HAP-1 (cell line): ENCODE measurements at regions not wholly inside any gene's neighbourhood (a gene's known extent, or its start where the extent isn't known, plus 50 kb on each side); places are given as distances from the start of the nearest gene placed in this dataset.
"Not testable (repeated sequence)": the region's sequence is repeated elsewhere in the genome, so short reads cannot be mapped to it uniquely, and the experiment has no call there.

ENCODE experiments used
- DNase-seq, 2 experiments: peaks; one replicate each; pipeline ENCODE4 v3.0.0-alpha.2; 2016 to 2020; ENCODE audit warnings: low spot score in 2 of 2
- H3K27me3 ChIP-seq: fragments of 250-450 bp; sonication (Bioruptor Pico); 2 replicates; pipeline ENCODE4 v1.5.1; 2020; ENCODE audit warnings: low read depth, mild to moderate bottlenecking, moderate library complexity
- H3K36me3 ChIP-seq: fragments of 250-450 bp; sonication (Bioruptor Pico); replicated peaks from 2 replicates; pipeline ENCODE4 v1.5.1; 2020; ENCODE audit warnings: mild to moderate bottlenecking
- H3K4me1 ChIP-seq: fragments of 250-450 bp; sonication (Bioruptor Pico); 2 replicates; pipeline ENCODE4 v1.5.1; 2020; ENCODE audit warnings: mild to moderate bottlenecking
- H3K4me3 ChIP-seq: fragments of 250-450 bp; sonication (Bioruptor Pico); 2 replicates; pipeline ENCODE4 v1.5.1; 2020; ENCODE audit warnings: mild to moderate bottlenecking, moderate library complexity
- H3K9me3 ChIP-seq: fragments of 250-450 bp; sonication (Bioruptor Pico); 2 replicates; pipeline ENCODE4 v1.5.1; 2020; ENCODE audit warnings: mild to moderate bottlenecking, moderate library complexity
- in situ Hi-C: fragments of 300-500 bp; cut with MboI; formaldehyde crosslinking; loops from 3 replicates; pipeline ENCODE4 v1.14.3; 2020; ENCODE audit warnings: low sequenced_read_pairs, inconsistent platforms, mixed read lengths

DNA sequence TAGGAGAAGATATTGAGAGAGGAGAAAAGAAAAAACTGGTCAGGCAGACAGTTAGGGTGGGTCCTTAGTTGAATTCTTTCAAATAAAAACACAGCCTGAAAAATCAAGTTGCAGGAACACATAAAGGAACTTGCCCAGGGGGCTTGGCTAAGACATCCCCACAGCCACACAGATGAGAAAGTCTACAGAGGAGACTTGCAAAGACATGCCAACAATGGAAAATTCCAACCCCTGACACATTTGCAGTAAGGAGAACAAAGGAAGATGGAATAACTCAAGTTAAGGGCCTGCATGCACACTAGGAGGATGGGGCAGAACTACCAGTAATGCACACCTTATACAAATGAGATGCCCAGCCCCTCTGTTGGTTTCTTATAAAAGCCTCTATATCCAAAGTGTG is 197.6 kb downstream of the CPXCR1 start:
- DNase-seq: peak; percentile 42 to 58
- in situ Hi-C loops: no loop called here
- no peak overlapping the region for H3K4me3 ChIP-seq
- H3K4me1 ChIP-seq: peaks cover 61% of the 10 kb centered on the region
- H3K36me3 ChIP-seq: no peaks in the 10 kb centered on the region
- H3K9me3 ChIP-seq: no peaks in the 10 kb centered on the region; the same call in 1 of the 2 replicates
- no peaks in the 10 kb centered on the region for H3K27me3 ChIP-seq

DNA sequence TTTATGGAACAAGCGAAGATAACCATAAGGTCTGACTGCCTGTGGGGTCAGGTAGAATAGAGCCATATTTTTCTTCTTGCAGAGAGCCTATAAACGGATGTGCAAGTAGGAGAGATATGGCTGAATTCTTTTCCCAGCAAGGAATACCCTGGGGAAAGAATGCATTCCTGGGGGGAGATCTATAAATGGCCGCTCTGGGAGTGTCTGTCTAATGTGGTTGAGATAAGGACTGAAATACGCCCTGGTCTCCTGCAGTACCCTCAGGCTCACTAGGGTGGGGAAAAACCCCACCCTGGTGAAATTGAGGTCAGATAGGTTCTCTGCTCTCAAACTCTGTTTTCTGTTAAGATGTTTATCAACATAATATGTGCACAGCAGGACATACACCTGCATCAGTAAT is 209.0 kb downstream of the CPXCR1 start:
- DNase-seq, H3K27me3 ChIP-seq, H3K9me3 ChIP-seq, H3K4me3 ChIP-seq, H3K36me3 ChIP-seq, H3K4me1 ChIP-seq, in situ Hi-C loops: not testable (repeated sequence)

DNA sequence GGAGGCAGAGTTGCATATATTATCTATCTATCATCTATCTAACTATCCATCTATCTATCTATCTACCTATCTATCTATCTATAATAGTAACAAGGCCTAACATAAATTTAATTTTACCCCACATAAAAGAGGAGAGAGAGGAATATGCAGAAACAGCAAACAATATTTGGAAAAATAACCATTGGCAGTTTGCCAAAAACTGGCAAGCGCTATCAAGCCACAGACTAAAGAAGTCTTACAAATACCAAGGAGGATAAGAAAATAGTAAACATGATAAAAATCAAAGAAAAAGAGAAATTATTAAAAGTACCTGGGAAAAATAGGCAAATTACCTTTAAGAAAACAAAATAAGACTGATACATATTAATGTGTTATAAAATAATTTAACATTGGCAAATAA is 230.8 kb downstream of the CPXCR1 start:
- Histone ChIP-seq H3K4me3 (no peak overlapping the region), H3K27me3 (no peaks in the 10 kb centered on the region), H3K9me3 (no peaks in the 10 kb centered on the region), H3K36me3 (no peaks in the 10 kb centered on the region), H3K4me1 (peaks cover 11% of the 10 kb centered on the region)
- no peak for DNase-seq
- in situ Hi-C loops: no loop called here

DNA sequence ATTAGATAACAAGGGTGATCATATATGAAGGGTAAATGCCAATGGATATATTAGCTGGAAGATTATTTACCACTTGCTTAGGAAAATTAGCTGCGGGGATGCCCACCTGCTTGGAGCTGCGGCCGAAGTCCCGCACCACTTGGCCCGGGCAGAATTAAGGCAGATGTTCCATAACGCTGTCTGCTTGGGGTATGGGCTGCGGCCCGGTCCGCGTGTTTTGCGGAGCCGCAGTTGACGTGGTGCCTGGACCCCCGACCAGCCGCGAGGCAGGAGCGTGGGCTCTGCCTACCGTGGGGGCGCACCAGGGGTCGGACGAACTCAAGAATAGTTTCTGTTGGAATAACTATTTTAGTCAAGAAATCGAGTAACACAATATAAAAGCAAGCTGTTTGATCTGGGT is 235.2 kb downstream of the CPXCR1 start:
- Histone ChIP-seq H3K36me3 (no peaks in the 10 kb centered on the region), H3K9me3 (no peaks in the 10 kb centered on the region), H3K4me3 (no peak overlapping the region), H3K27me3 (no peaks in the 10 kb centered on the region), H3K4me1 (peaks cover 34% of the 10 kb centered on the region)
- in situ Hi-C loops: no loop called here
- no peak for DNase-seq

DNA sequence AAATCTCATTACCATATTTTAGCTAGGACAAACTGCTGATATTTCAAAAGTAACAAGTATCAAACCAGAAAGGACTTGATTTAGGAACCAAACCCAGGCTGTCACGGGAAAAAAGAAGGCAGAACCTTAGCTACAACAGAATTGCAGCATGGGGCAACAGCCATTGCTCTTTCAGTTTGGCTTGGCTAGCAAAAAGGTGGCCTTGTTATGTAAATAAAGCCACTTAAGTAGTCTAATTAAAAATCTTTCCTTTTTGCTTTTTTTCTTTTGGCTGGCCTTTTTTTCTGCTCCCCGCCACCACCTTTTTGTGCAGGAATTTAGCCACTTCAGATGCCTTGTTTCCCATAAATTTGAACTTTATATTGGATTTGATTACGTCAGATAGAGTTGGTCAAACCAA is 235.9 kb downstream of the CPXCR1 start:
- Histone ChIP-seq H3K4me3 (no peak overlapping the region), H3K36me3 (no peaks in the 10 kb centered on the region), H3K9me3 (no peaks in the 10 kb centered on the region), H3K27me3 (no peaks in the 10 kb centered on the region), H3K4me1 (peaks cover 39% of the 10 kb centered on the region)
- peak; percentile 64 to 85 for DNase-seq
- in situ Hi-C loops: no loop called here

DNA sequence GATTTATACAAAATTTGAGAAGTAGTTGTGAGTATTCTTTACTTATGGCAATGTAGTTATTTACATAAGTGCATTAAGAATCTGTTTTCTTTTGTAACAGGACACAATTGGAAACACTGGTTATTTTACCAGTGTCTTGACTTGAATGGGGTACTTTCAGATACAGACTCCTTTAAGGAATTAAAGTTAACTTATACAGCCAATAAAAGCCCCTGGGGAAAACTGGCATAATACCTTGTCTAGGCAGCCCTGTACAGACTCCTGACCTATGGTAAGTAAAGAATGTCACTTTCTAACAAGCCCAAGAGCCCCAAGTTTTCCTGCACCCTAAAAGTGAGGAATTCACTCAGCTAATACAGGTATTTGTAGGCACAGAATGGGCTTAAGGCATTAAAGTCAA is 241.8 kb downstream of the CPXCR1 start:
- in situ Hi-C loops: no loop called here
- Histone ChIP-seq H3K4me1 (peaks cover 65% of the 10 kb centered on the region), H3K36me3 (no peaks in the 10 kb centered on the region), H3K9me3 (no peaks in the 10 kb centered on the region), H3K4me3 (no peak overlapping the region), H3K27me3 (no peaks in the 10 kb centered on the region)
- DNase-seq: peak; percentile 58 to 78

DNA sequence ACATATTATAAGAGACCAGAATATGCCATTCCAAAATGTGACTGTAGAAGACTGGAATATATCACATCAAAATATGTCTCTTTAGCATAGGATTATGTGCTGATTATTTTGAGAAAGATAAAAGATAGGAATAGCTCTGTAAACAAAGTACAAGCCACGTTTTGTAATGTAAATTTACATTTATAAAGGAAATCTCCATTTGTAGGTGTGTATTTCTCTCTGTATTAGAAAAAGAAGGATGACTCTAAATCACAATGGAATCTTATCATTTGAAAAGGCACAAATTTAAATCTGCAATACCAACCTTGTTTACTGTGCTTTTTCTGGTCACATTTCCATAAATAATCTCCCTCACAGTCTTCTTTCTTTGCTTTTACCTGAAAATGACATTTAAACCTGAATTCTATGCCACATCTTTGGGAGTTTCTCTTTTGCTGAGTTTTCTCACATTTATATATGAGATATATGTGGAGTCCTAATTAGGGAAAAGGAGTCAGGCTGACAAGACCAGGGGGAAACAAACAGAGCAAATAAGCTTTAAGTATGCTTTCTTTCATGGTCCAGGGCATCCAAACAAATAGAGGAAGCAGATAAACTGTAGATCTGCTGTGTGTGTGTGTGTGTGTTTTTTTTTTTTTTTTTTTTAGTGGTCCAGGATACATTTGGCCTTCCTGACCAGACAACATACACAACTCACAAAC is 244.0 kb downstream of the CPXCR1 start:
- H3K36me3 ChIP-seq: no peaks in the 10 kb centered on the region
- DNase-seq: peak in 1 of 2 experiments; percentile 83
- no peaks in the 10 kb centered on the region for H3K27me3 ChIP-seq
- in situ Hi-C loops: no loop called here
- H3K4me1 ChIP-seq: peaks cover 50% of the 10 kb centered on the region
- H3K9me3 ChIP-seq: no peaks in the 10 kb centered on the region
- no peak overlapping the region for H3K4me3 ChIP-seq

DNA sequence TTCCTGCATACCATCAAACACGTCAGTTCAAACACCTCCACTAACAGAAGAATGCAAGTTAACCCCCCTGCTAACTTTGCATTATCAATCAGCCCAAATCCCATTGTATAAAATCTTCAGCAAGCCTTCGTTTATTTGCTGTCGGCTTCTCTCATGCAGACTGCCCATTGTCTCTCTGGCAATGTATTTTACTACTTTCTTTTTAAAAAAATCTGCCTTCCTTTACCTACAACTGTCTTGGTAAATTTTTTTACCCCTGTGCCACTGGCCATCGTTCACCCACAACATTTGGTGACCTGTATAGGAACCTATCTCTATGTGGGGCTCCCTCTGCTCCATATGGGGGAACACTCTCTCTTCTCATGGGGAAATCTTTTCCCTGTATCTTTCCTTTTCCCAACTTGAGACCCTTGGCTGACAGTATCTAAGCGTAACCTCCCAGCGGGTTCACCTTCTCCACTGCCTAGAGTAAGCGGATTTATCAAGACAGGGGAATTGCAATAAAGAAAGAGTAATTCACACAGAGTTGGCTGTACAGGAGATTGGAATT is 244.6 kb downstream of the CPXCR1 start:
- Histone ChIP-seq H3K4me3 (no peak overlapping the region), H3K9me3 (no peaks in the 10 kb centered on the region), H3K36me3 (no peaks in the 10 kb centered on the region), H3K27me3 (no peaks in the 10 kb centered on the region), H3K4me1 (peaks cover 50% of the 10 kb centered on the region)
- in situ Hi-C loops: no loop called here
- peak in 1 of 2 experiments; percentile 21 for DNase-seq

DNA sequence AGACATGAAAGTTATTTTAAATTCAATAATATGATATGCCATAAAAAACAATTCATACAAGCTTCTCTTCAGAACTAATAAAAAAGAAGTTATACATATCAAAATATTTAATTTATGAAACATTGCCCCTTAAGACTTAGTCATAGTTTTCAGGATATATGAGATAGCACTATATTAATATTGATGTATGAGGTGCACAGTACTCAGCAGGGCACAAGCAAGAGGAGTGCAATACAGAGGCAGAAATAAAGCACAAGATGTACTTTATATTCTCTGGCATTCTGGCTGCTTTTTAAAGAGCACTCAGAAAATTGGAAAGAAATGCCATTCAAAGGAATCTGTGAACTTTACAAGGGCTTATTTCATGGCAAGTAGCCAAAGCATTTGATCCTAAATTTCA is 274.9 kb downstream of the CPXCR1 start:
- in situ Hi-C loops: no loop called here
- no peaks in the 10 kb centered on the region; the same call in 1 of the 2 replicates for H3K9me3 ChIP-seq
- H3K27me3 ChIP-seq: no peaks in the 10 kb centered on the region
- H3K4me1 ChIP-seq: no peaks in the 10 kb centered on the region
- no peak overlapping the region for H3K4me3 ChIP-seq
- H3K36me3 ChIP-seq: no peaks in the 10 kb centered on the region
- DNase-seq: no peak

DNA sequence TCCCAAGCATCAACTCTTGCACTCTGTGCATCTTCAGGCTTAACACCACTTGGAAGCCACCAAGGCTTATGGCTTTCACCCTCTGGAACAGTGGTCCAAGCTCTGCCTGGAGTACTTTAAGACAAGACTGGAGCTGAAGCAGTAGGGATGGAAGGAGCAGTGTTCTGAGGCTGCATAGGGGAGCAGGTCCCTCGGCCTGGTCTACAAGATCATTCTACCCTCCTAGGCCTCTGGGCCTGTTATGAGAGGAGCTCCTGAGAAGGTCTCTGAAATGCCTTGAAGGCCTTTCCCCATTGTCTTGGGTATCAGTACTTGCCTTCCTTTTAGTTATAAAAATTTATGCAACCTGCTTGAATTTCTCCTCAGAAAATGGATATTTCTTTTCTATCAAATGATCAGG is 286.7 kb downstream of the CPXCR1 start:
- no peak for DNase-seq
- H3K9me3 ChIP-seq: 0 out of 2 replicates have a peak, but pooled peaks cover 6% of the 10 kb centered on the region
- no peaks in the 10 kb centered on the region for H3K4me1 ChIP-seq
- no peaks in the 10 kb centered on the region for H3K27me3 ChIP-seq
- in situ Hi-C loops: no loop called here
- H3K4me3 ChIP-seq: no peak overlapping the region
- no peaks in the 10 kb centered on the region for H3K36me3 ChIP-seq

DNA sequence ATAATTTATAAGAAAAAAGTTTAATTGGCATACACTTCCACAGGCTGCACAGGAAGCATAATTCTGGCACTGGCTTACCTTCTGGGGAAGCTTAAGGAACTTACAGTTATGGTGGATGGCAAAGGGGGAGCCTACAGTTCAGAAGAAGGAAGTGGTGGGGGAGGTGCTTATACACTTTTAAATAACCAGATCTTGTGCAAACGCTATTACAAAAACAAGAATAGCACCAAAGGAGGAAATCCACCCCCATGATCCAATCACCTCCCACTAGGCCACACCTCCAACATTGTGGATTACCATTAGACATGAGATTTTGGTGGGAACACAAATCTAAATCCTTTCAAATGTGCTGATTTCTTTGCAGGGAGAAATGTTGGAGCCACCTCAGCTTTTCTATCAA is 287.7 kb downstream of the CPXCR1 start:
- 0 out of 2 replicates have a peak, but pooled peaks cover 6% of the 10 kb centered on the region for H3K9me3 ChIP-seq
- no peaks in the 10 kb centered on the region for H3K4me1 ChIP-seq
- no peaks in the 10 kb centered on the region for H3K36me3 ChIP-seq
- no peak overlapping the region for H3K4me3 ChIP-seq
- H3K27me3 ChIP-seq: no peaks in the 10 kb centered on the region
- DNase-seq: no peak
- in situ Hi-C loops: no loop called here

DNA sequence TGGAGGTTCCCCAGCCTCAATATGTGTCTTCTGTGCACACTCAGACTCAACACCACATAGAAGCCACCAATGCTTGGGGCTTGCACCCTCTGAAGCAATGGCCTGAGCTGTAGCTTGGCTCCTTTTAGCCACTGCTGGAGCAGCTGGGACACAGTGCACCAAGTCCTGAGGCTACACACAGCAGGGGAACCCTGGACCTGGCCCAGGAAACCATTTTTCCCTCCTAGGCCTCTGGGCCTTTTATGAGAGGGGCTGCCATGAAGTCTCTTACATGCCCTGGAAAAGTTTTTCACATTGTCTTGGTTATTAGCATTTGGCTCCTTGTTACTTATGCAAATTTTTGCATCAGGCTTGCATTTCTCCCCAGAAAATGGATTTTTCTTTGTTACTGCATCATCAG is 306.2 kb downstream of the CPXCR1 start:
- no peaks in the 10 kb centered on the region for H3K9me3 ChIP-seq
- no peak overlapping the region for H3K4me3 ChIP-seq
- in situ Hi-C loops: no loop called here
- H3K27me3 ChIP-seq: no peaks in the 10 kb centered on the region
- H3K4me1 ChIP-seq: no peaks in the 10 kb centered on the region
- no peak for DNase-seq
- no peaks in the 10 kb centered on the region for H3K36me3 ChIP-seq

DNA sequence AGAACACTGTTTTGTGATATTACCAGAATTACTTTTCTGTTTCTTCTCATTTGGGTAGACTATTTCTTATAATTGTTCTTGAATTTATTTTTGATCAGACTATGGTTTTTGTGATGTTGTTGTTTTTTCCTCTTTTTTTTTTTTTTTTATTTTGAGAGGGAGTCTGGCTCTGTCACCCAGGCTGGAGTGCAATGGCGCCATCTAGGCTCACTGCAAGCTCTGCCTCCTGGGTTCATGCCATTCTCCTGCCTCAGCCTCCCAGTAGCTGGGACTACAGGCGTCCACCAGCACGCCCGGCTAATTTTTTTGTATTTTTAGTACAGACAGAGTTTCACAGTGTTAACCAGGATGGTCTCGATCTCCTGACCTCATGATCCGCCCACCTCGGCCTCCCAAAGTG is 352.6 kb downstream of the CPXCR1 start:
- H3K4me1 ChIP-seq, H3K27me3 ChIP-seq, in situ Hi-C loops, H3K9me3 ChIP-seq, H3K4me3 ChIP-seq, H3K36me3 ChIP-seq: not testable (repeated sequence)
- peak in 1 of 2 experiments; percentile 35 for DNase-seq

DNA sequence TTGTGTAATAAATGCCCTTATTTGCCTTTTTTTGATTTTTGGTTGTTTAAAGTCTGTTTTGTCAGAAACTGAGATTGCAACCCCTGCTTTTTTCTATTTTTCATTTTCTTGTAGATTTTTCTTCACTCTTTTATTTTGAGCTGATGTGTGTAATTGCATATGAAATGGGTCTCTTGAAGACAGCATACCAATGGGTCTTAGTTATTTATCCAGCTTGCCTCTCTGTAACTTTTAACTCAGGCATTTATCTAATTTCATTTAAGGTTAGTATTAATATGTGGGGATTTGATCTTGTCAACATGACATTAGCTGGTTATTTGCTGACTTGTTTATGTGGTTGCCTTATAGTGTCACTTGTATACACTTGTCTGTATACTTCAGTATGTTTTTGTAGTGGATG is 378.0 kb downstream of the CPXCR1 start:
- in situ Hi-C loops: no loop called here

More for the DNA sequence above, 378.0 kb downstream of the CPXCR1 start:
- DNase-seq: no peak
- H3K27me3 ChIP-seq: no peaks in the 10 kb centered on the region
- no peaks in the 10 kb centered on the region for H3K36me3 ChIP-seq
- no peaks in the 10 kb centered on the region for H3K9me3 ChIP-seq
- H3K4me3 ChIP-seq: no peak overlapping the region
- no peaks in the 10 kb centered on the region for H3K4me1 ChIP-seq
